ENCODE measurements at regions not wholly inside any gene's neighbourhood (a gene's known extent, or its start where the extent isn't known, plus 50 kb on each side); places are given as distances from the start of the nearest gene placed in this dataset.

DNA sequence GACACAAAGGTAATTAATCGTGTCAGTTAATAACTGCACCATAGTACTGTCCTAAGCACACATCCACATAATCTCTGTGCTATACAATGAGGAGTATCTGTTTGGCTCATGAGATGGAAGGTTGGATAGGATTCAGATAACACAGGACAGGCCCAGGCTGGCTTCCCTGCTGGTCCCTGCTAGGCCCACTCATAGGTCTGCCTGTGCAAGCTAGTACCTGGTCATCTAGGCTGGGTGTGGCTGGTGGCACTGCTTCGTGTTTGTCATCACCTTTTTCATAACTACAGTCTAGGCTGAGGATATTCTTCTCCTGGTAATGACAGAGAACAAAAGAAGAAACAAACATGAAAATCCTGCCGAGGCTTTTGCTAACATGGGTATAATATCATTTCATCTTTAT is 392.8 kb downstream of the TRIB2 start:
- H3K27ac ChIP-seq = no peak overlapping the region
- H3K4me3 ChIP-seq = no peak overlapping the region
- TF ChIP-seq, protein P1, sequence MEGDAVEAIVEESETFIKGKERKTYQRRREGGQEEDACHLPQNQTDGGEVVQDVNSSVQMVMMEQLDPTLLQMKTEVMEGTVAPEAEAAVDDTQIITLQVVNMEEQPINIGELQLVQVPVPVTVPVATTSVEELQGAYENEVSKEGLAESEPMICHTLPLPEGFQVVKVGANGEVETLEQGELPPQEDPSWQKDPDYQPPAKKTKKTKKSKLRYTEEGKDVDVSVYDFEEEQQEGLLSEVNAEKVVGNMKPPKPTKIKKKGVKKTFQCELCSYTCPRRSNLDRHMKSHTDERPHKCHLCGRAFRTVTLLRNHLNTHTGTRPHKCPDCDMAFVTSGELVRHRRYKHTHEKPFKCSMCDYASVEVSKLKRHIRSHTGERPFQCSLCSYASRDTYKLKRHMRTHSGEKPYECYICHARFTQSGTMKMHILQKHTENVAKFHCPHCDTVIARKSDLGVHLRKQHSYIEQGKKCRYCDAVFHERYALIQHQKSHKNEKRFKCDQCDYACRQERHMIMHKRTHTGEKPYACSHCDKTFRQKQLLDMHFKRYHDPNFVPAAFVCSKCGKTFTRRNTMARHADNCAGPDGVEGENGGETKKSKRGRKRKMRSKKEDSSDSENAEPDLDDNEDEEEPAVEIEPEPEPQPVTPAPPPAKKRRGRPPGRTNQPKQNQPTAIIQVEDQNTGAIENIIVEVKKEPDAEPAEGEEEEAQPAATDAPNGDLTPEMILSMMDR (IDR thresholded peaks at IDR 0.05) = no peak
- no peak for DNase-seq (ENCODE audit: low spot score)
- no peaks in the 10 kb centered on the region for H3K27me3 ChIP-seq
- H3K9me3 ChIP-seq = no peaks in the 10 kb centered on the region
- H3K36me3 ChIP-seq = no peaks in the 10 kb centered on the region
- H3K4me1 ChIP-seq = no peaks in the 10 kb centered on the region

DNA sequence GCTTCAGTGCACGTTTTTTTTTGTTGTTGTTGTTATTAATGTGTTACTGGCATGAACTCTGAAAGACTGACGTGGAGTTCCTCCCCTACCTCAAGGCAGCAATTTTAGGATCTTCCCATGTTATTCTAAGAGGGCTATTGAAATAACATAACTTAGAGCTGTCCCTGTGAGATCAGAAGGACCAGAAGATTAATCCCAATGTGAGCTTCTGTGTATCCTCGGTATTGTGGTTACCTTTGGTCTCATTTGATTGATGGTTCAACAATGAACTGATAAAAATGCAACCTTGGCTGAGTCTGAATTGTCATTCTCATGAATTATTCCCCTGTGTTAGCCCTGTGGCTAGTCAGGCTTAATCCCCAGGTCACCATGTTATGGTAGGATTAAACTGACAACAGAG is 394.1 kb downstream of the TRIB2 start:
- no peak for DNase-seq (ENCODE audit: low spot score)
- Histone ChIP-seq H3K27me3 (no peaks in the 10 kb centered on the region), H3K9me3 (no peaks in the 10 kb centered on the region), H3K36me3 (no peaks in the 10 kb centered on the region), H3K4me1 (no peaks in the 10 kb centered on the region), H3K27ac (no peak overlapping the region), H3K4me3 (no peak overlapping the region)
- TF ChIP-seq, protein P1 (IDR thresholded peaks at IDR 0.05) = no peak

DNA sequence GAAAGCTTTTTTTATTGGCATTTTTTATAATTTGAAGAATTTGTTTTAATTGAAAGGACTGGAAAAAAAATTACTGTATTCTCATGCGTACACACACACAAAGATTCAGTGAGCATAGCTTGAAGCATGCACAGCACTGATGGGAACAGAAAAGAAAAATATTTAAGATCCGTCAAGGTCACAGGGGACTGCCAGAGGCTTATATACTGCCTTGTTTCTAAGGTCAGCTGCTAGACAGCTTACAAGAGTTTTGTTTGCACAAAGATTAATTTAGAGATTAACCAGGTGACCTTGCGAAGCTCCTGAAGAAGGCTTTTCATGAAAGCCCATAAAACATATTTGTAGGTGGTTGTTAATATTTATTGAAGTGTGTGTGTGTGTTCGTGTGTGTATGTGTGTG is 396.3 kb downstream of the TRIB2 start:
- Histone ChIP-seq H3K27ac (no peak overlapping the region), H3K4me3 (no peak overlapping the region), H3K4me1 (no peaks in the 10 kb centered on the region), H3K27me3 (no peaks in the 10 kb centered on the region), H3K9me3 (no peaks in the 10 kb centered on the region), H3K36me3 (no peaks in the 10 kb centered on the region)
- no peak for DNase-seq (ENCODE audit: low spot score)
- TF ChIP-seq, protein P1 (IDR thresholded peaks at IDR 0.05) = no peak

DNA sequence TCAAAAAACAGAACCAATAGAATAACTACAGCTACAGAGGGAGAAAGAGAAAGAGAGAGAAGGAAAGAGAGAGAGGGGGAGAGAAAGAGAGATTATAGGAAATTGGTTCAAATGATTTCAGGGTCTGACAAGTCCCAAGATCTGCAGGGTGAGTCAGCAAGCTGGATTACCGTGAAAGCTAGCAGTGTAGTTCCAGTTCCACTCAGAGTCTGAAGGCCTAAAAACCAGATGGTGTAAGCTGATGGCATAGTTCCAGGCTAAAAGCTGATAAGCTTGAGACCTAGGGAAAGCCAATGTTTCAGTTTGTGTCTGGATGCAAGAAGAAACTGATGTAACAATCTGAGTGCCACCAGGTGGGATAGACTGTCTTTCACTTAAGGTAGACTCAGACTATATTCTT is 397.7 kb downstream of the TRIB2 start:
- Histone ChIP-seq H3K36me3 (no peaks in the 10 kb centered on the region), H3K4me3 (no peak overlapping the region), H3K9me3 (no peaks in the 10 kb centered on the region), H3K27me3 (no peaks in the 10 kb centered on the region), H3K4me1 (no peaks in the 10 kb centered on the region), H3K27ac (no peak overlapping the region)
- TF ChIP-seq, protein P1 (IDR thresholded peaks at IDR 0.05) = no peak
- DNase-seq (ENCODE audit: low spot score) = no peak

DNA sequence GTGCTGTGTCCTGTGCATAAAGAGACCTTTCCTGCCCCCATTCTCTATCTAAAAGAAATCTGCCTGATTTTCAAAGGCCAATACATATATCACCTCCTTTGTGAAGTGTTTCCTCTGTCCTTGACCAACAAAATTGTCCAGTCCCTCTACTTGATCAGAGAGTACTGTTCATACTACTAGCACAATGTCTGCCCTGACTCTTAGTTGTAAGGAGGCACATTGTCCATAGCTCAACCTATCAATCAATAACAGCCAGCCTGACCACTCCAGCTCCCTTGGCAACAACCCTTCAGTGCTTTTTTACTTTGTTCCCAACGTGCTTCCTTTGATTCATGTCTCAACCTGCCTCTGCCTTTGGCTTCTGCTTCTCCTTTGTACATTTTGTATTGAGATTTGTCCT is 398.9 kb downstream of the TRIB2 start:
- TF ChIP-seq, protein P1 (IDR thresholded peaks at IDR 0.05) = no peak
- Histone ChIP-seq H3K27ac (no peak overlapping the region), H3K27me3 (no peaks in the 10 kb centered on the region), H3K36me3 (no peaks in the 10 kb centered on the region), H3K4me3 (no peak overlapping the region), H3K9me3 (no peaks in the 10 kb centered on the region), H3K4me1 (no peaks in the 10 kb centered on the region)
- no peak for DNase-seq (ENCODE audit: low spot score)

DNA sequence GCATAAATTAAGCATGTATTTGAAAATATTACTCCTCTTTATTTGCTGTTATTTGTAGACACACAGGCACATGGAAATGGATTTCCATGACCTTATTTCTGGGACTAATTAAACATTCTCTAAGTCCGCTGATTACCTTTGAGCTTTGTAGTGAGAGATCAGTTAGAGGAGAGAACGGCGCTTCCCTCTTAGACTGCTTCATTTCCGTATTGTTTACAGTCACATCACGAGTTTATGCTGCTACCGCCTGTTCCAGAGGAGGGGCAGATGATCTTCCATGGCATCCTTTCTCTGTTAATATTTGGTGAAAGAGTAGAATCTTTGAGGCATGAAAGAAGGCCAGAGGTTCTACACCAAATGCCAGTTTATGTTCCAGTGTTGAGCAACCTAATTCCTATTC is 404.4 kb downstream of the TRIB2 start:
- no peak for DNase-seq (ENCODE audit: low spot score)
- no peak overlapping the region for H3K27ac ChIP-seq
- TF ChIP-seq, protein P1 (IDR thresholded peaks at IDR 0.05) = no peak
- H3K4me3 ChIP-seq = no peak overlapping the region
- H3K9me3 ChIP-seq = no peaks in the 10 kb centered on the region
- no peaks in the 10 kb centered on the region for H3K27me3 ChIP-seq
- H3K4me1 ChIP-seq = no peaks in the 10 kb centered on the region
- H3K36me3 ChIP-seq = no peaks in the 10 kb centered on the region
